Activated T-helper 1 cell treated with anti-CD3 and anti-CD28 coated beads, Interleukin-12 subunit alpha, Interleukin-12 subunit beta, Interleukin-2, Interleukin-4 antibody, amounts not matched to agents 30 ng/mL and 10 ng/mL and 1 ng/mL, durations not matched to agents 14 hours and 24 hours and 36 hours (primary cell): ENCODE measurements at regions not wholly inside any gene's neighbourhood (a gene's known extent, or its start where the extent isn't known, plus 50 kb on each side); places are given as distances from the start of the nearest gene placed in this dataset.
"Not testable (repeated sequence)": the region's sequence is repeated elsewhere in the genome, so short reads cannot be mapped to it uniquely, and the experiment has no call there.

Experiments used
- DNase-seq: peaks from one replicate; pipeline ENCODE4 v3.0.0; 2021; ENCODE audit warnings: low spot score
- H3K27ac Mint-ChIP-seq: one replicate; pipeline ENCODE4 v1.8.0; 2021; ENCODE audit warnings: mild to moderate bottlenecking, mixed read lengths
- H3K27me3 Mint-ChIP-seq: one replicate; pipeline ENCODE4 v1.8.0; 2022; ENCODE audit warnings: mild to moderate bottlenecking, moderate library complexity, mixed read lengths; ENCODE audit not compliant: insufficient read depth
- H3K36me3 Mint-ChIP-seq: one replicate; pipeline ENCODE4 v1.8.0; 2021; ENCODE audit warnings: low read depth, mixed read lengths
- H3K4me1 Mint-ChIP-seq: one replicate; pipeline ENCODE4 v1.8.0; 2021; ENCODE audit warnings: low read depth, mixed read lengths
- H3K4me3 Mint-ChIP-seq: one replicate; pipeline ENCODE4 v1.8.0; 2021; ENCODE audit warnings: mild to moderate bottlenecking, moderate library complexity, mixed read lengths
- H3K9me3 Mint-ChIP-seq: one replicate; pipeline ENCODE4 v1.8.0; 2021; ENCODE audit warnings: mixed read lengths
- intact Hi-C: fragments of 100-400 bp; cut with micrococcal nuclease; formaldehyde crosslinking; loops from one replicate; pipeline ENCODE4 v1.15.1; 2024

DNA sequence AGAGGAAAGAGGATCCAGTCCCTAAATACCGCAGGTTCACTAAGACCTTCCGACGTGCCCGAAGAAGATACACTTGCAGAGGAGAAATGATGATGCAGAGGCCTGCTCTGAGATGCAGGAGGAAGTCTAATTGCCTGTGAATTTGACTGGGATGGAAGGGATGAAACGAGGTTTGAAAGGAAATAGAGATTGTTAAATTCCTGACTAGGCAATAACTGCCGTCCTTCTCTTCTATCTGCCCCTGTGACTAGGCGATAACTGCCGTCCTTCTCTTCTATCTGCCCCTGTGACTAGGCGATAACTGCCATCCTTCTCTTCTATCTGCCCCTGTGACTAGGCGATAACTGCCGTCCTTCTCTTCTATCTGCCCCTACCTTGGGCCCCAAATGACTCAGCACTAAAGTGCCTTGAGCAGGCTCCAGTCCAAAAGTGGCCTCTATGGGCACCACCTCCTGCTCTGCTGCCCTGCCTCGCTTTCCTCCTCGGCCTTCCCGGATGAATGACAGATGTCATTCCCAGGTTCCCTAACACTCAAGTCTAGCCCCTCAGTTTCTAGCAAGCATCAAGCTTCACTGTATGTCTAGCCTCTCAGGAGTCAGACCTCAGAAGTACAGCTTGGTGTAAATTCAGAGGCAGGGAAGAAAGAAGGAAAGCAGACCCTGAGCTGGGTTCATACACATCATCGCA lies 189.1 kb downstream of the FOXD4L6 start:
- H3K36me3 Mint-ChIP-seq, H3K4me1 Mint-ChIP-seq, H3K27me3 Mint-ChIP-seq, DNase-seq, intact Hi-C loops, H3K4me3 Mint-ChIP-seq, H3K9me3 Mint-ChIP-seq, H3K27ac Mint-ChIP-seq: not testable (repeated sequence)

DNA sequence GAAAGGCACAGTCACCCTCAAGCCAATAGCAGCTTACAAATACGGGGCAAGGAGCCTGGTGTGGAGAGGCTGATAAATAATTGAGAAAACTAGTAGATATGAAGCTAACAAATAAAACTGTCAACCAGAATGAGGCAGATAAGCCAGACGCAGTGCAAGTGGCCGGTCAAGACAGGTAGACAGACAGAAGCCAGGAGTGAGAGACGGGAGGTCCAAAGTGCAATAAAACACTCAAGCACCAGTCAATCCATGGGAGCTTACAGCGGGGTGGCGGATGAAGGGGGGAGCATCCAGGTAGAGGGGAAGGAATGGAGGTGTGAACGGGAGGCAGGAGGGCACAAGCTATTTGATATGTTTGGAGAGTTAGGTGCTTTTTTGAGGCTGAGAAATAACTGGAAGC lies 193.1 kb downstream of the FOXD4L6 start:
- H3K27ac Mint-ChIP-seq = no peak overlapping the region
- no peaks in the 10 kb centered on the region for H3K4me1 Mint-ChIP-seq
- H3K27me3 Mint-ChIP-seq = no peaks in the 10 kb centered on the region
- peaks cover 21% of the 10 kb centered on the region for H3K9me3 Mint-ChIP-seq
- no peak overlapping the region for H3K4me3 Mint-ChIP-seq
- no peak for DNase-seq
- no peaks in the 10 kb centered on the region for H3K36me3 Mint-ChIP-seq
- intact Hi-C loops = no loop called here

DNA sequence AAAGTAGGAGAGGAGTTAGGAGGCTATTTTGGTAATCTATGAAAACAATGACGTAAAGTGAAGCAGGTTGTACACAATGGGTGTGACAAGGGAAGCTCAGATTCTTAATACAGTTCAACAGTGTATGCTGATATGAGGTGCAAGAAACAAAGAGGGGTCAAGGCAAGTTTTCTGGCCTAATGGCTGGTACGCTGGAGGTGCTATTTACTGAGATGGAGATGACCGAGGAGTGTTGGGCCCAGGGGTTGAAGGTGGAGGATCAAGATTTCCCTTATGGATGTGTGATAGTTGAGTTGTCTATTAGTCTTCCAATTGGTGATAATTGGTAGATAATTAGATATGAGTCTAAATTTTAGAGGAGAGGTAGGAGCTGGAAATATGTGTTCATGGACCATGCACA lies 194.0 kb downstream of the FOXD4L6 start:
- H3K4me1 Mint-ChIP-seq, DNase-seq, H3K4me3 Mint-ChIP-seq, H3K36me3 Mint-ChIP-seq, H3K27ac Mint-ChIP-seq, H3K27me3 Mint-ChIP-seq, intact Hi-C loops: not testable (repeated sequence)
- peaks cover 19% of the 10 kb centered on the region for H3K9me3 Mint-ChIP-seq

DNA sequence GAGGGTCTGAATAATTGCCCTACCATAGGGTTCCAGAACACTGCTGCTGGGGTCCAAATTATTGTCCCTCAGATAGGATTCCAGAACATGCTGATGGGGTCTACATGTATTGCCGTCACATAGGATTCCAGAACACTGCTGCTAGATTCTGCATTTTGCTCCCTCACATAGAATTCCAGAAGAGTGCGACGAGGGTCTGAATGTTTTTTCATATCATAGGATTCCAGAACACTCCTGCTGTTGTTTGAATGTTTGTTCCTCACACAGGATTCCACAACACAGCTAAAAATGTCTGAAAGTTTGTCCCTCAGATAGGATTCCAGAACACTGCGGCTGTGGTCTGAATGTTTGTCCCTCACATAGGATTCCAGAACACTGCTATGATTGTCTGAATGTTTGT lies 198.1 kb downstream of the FOXD4L6 start:
- H3K4me3 Mint-ChIP-seq, H3K27me3 Mint-ChIP-seq, intact Hi-C loops, H3K4me1 Mint-ChIP-seq, DNase-seq, H3K36me3 Mint-ChIP-seq, H3K27ac Mint-ChIP-seq: not testable (repeated sequence)
- peaks cover 54% of the 10 kb centered on the region for H3K9me3 Mint-ChIP-seq

DNA sequence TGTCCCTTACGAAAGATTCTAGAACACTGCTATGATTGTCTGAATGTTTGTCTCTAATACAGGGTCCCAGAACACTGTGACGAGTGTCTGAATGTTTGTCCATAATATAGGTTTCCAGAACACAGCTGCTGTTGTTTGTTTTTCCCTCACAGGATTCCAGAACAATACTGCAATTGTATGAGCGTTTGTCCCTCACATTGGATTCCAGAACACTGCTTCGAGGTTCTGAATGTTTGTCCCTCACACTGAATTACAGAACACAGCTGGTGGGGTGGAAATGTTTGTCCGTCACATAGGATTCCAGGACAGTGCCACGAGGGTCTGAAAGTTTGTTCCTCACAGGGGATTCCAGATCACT lies 199.0 kb downstream of the FOXD4L6 start:
- H3K27ac Mint-ChIP-seq, H3K27me3 Mint-ChIP-seq, intact Hi-C loops, H3K36me3 Mint-ChIP-seq, H3K4me1 Mint-ChIP-seq, DNase-seq, H3K4me3 Mint-ChIP-seq: not testable (repeated sequence)
- peaks cover 64% of the 10 kb centered on the region for H3K9me3 Mint-ChIP-seq

DNA sequence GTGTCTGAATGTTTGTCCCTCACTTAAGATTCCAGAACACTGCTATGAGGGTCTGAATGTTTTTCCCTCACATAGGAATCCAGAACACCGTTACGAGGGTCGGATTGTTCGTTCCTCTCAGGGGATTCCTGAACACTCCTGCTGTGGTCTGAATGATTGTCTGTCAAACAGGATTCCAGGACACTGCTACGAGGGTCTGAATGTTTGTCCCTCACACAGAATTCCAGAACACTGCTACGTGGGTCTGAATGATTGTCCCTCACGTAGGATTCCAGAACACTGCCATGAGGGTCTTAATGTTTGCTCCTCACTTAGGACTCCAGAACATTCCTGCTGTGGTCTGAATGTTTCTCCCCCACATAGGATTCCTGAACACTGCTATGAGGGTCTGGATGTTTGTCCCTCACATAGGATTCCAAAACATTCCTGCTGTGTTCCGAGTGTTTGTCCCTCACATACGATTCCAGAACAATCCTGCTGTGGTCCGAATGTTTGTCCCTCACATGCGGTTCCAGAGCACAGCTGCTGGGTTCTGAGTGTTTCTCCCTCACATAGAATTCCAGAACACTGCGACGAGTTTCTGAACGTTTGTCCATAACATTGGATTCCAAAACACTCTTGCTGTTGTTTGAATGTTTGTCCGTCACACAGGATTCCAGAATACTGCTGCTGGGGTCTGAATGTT lies 199.5 kb downstream of the FOXD4L6 start:
- H3K36me3 Mint-ChIP-seq = no peaks in the 10 kb centered on the region
- no peaks in the 10 kb centered on the region for H3K4me1 Mint-ChIP-seq
- no peak overlapping the region for H3K27ac Mint-ChIP-seq
- no peak overlapping the region for H3K4me3 Mint-ChIP-seq
- no peaks in the 10 kb centered on the region for H3K27me3 Mint-ChIP-seq
- H3K9me3 Mint-ChIP-seq = peaks cover 69% of the 10 kb centered on the region
- intact Hi-C loops = no loop called here
- no peak for DNase-seq

DNA sequence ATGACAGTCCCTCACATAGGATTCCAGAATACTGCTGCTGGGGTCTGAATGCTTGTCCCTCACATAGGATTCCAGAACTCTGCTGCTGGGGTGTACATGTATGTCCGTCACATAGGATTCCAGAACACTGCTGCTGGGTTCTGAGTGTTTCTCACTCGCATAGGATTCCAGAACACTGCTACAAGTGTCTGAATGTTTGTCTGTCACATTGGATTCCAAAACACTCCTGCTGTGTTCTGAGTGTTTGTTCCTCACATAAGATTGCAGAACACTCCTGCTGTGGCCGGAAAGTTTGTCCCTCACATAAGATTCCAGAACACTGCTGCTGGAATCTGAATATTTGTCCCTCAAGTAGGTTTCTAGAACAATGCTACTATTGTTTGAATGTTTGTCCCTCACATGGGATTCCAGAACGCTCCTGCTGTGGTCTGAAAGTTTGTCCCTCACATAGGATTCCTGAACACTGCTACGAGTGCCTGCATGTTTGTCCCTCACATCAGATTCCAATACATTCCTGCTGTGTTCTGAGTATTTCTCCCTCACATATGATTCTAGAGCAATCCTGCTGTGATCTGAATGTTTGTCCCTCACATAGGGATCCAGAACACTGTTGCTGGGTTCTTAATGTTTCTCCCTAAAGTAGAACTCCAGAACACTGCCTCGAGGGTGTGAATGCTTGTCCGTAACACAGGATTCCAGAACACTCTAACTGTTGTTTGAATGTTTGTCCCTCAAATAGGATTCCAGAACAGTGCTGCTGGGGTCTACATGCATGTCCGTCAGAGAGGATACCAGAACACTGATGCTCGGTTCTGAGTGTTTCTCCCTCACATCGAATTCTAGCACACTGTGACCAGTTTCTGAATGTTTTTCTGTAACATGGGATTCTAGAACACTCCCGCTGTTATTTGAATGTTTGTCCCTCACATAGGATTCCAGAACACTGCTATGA lies 200.4 kb downstream of the FOXD4L6 start:
- Mint-ChIP-seq H3K4me3 (no peak overlapping the region), H3K9me3 (peaks cover 77% of the 10 kb centered on the region), H3K27ac (no peak overlapping the region), H3K36me3 (no peaks in the 10 kb centered on the region), H3K27me3 (no peaks in the 10 kb centered on the region), H3K4me1 (no peaks in the 10 kb centered on the region)
- DNase-seq = no peak
- intact Hi-C loops = no loop called here

DNA sequence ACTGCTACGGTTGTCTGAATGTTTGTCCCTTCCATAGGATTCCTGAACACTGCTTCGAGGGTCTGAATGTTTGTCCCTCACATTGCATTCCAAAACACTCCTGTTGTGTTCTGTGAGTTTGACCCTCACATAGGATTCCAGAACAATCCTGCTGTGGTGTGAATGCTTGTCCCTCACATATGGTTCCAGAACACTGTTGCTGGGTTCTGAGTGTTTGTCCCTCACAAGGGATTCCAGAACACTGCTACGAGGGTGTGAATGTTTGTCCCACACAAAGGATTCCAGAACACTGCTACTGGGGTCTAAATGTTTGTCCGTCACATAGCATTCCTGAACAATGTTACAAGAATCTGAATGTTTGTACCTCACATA lies 201.2 kb downstream of the FOXD4L6 start:
- H3K27ac Mint-ChIP-seq = no peak overlapping the region
- H3K36me3 Mint-ChIP-seq = no peaks in the 10 kb centered on the region
- no peak overlapping the region for H3K4me3 Mint-ChIP-seq
- no peaks in the 10 kb centered on the region for H3K27me3 Mint-ChIP-seq
- intact Hi-C loops = no loop called here
- peaks cover 80% of the 10 kb centered on the region for H3K9me3 Mint-ChIP-seq
- no peak for DNase-seq
- H3K4me1 Mint-ChIP-seq = no peaks in the 10 kb centered on the region

DNA sequence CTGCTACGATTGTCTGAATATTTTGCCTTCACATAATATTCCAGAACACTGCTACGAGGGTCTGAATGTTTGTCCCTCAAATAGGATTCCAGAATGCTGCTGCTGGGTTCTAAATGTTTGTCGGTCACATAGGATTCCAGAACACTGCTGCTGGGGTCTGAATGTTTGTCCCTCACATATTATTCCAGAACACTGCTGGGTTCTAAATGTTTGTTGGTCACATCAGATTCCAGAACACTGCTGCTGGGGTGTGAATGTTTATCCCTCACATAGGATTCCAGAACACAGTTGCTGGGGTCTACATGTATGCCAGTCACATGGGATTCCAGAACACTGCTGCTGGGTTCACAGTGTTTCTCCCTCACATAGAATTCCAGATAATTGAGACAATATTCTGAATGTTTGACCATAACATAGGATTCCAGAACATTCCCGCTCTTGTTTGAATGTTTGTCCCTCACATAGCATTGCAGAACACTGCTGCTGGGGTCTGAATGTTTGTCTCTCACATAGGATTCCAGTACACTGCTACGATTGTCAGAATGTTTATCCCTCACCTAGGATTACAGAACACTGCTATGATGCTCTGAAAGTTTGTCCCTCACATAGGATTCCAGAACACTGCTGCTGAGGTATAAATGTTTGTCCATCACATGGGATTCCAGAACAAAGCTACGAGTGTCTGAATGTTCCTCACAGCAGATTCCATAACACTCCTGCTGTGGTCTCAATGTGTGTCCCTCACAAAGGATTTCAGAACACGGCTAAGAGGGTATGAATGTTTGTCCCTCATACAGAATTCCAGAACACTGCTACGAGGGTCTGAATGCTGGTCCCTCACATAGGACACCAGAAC lies 201.8 kb downstream of the FOXD4L6 start:
- H3K9me3 Mint-ChIP-seq = peaks cover 78% of the 10 kb centered on the region

DNA sequence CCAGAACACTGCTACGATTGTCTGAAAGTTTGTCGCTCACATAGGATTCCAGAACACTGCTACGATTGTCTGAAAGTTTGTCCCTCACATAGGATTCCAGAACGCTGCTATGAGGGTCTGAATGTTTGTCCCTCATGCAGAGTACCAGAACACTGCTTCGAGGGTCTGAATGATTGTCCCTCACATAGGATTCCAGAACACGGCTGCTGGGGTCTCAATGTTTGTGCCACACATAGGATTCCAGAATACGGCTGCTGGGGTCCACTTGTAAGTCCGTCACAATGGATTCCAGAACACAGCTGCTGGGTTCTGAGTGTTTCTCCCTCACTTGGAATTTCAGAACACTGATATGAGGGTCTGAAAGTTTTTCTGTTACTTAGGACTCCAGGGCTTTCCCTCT lies 203.3 kb downstream of the FOXD4L6 start:
- no peaks in the 10 kb centered on the region for H3K4me1 Mint-ChIP-seq
- no peaks in the 10 kb centered on the region for H3K36me3 Mint-ChIP-seq
- no peak overlapping the region for H3K27ac Mint-ChIP-seq
- DNase-seq = no peak
- intact Hi-C loops = no loop called here
- H3K9me3 Mint-ChIP-seq = peaks cover 71% of the 10 kb centered on the region
- no peak overlapping the region for H3K4me3 Mint-ChIP-seq
- H3K27me3 Mint-ChIP-seq = no peaks in the 10 kb centered on the region

More for the DNA sequence above, 201.8 kb downstream of the FOXD4L6 start:
- Mint-ChIP-seq H3K27me3 (no peaks in the 10 kb centered on the region), H3K36me3 (no peaks in the 10 kb centered on the region), H3K4me1 (no peaks in the 10 kb centered on the region), H3K27ac (no peak overlapping the region), H3K4me3 (no peak overlapping the region)
- intact Hi-C loops = no loop called here
- no peak for DNase-seq

DNA sequence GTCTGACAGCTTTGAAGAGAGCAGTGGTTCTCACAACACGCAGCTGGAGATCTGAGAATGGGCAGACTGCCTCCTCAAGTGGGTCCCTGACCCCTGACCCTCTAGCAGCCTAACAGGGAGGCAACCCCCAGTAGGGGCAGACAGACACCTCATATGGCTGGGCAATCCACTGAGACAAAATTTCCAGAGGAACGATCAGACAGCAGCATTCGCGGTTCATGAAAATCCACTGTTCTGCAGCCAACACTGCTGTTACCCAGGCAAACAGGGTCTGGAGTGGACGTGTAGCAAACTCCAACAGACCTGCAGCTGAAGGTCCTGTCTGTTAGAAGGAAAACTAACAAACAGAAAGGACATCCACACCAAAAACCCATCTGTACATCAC lies 212.1 kb downstream of the FOXD4L6 start:
- intact Hi-C loops, H3K36me3 Mint-ChIP-seq, DNase-seq, H3K27me3 Mint-ChIP-seq, H3K4me3 Mint-ChIP-seq, H3K27ac Mint-ChIP-seq, H3K4me1 Mint-ChIP-seq: not testable (repeated sequence)
- H3K9me3 Mint-ChIP-seq = peaks cover 74% of the 10 kb centered on the region

DNA sequence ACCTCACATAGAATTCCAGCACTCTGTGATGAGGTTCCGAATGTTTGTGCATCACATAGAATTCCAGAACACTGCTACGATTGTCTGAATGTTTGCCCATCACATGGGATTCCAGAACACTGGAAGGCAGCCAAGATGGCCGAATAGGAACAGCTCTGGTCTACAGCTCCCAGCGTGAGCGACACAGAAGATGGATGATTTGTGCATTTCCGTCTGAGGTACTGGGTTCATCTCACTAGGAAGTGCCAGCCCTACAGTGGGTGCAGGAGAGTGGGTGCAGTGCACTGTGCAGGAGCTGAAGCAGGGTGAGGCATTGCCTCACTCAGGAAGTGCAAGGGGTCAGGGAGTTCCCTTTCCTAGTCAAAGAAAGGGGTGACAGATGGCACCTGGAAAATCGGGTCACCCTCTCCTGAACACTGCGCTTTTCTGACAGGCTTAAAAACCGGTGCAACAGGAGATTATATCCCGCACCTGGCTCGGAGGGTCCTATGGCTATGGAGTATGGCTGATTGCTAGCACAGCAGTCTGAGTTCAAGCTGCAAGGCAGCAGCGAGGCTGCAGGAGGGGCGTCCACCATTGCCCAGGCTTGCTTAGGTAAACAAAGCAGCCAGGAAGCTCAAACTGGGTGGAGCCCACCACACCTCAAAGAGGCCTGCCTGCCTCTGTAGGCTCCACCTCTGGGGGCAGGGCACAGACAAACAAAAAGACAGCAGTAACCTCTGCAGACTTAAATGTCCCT lies 212.7 kb downstream of the FOXD4L6 start:
- H3K27ac Mint-ChIP-seq, DNase-seq, H3K4me3 Mint-ChIP-seq, H3K4me1 Mint-ChIP-seq, intact Hi-C loops, H3K36me3 Mint-ChIP-seq, H3K27me3 Mint-ChIP-seq: not testable (repeated sequence)
- peaks cover 79% of the 10 kb centered on the region for H3K9me3 Mint-ChIP-seq
